SU-DHL-6 (cell line): ENCODE measurements at regions not wholly inside any gene's neighbourhood (a gene's known extent, or its start where the extent isn't known, plus 50 kb on each side); places are given as distances from the start of the nearest gene placed in this dataset.

Experiments
- H2AFZ ChIP-seq: fragments of 200-600 bp; sonication (generic); 2 replicates; pipeline ENCODE4 v1.6.1; 2014; ENCODE audit warnings: low read depth, mild to moderate bottlenecking, moderate library complexity, mixed read lengths, antibody characterized with exemption, low read length; ENCODE audit not compliant: severe bottlenecking
- H3F3A ChIP-seq: fragments of 200-600 bp; shearing (Covaris generic); 2 replicates; pipeline ENCODE4 v1.6.0; 2016; ENCODE audit warnings: antibody characterized with exemption, mild to moderate bottlenecking; ENCODE audit not compliant: insufficient read depth
- H3K27ac ChIP-seq: fragments of 200-600 bp; sonication (generic); 2 replicates; pipeline ENCODE4 v1.5.1; 2016; ENCODE audit warnings: low read depth, mild to moderate bottlenecking, low read length, moderate library complexity, mixed read lengths
- H3K27me3 ChIP-seq: fragments of 200-600 bp; sonication (generic), shearing (Covaris generic); 2 replicates; pipeline ENCODE4 v1.6.0; 2014; ENCODE audit warnings: mild to moderate bottlenecking, low read length
- H3K36me3 ChIP-seq: fragments of 200-600 bp; sonication (generic); 2 replicates; pipeline ENCODE4 v1.6.1; 2014; ENCODE audit warnings: mild to moderate bottlenecking, low read length, mixed read lengths
- H3K4me2 ChIP-seq: fragments of 300-600, 200-600 bp; shearing (Covaris generic), sonication (generic); 2 replicates; pipeline ENCODE4 v1.6.0; 2014; ENCODE audit warnings: low read length, low read depth, mild to moderate bottlenecking; ENCODE audit not compliant: poor library complexity, severe bottlenecking
- H3K4me3 ChIP-seq: fragments of 200-600 bp; sonication (generic); 2 replicates; pipeline ENCODE4 v1.5.1; 2014; ENCODE audit warnings: antibody characterized with exemption, low read length, mild to moderate bottlenecking, mixed read lengths; ENCODE audit not compliant: insufficient read depth, poor library complexity, severe bottlenecking
- H3K79me2 ChIP-seq: fragments of 200-600 bp; sonication (generic); 2 replicates; pipeline ENCODE4 v1.6.1; 2014; ENCODE audit warnings: mild to moderate bottlenecking, low read length, moderate library complexity; ENCODE audit not compliant: insufficient read depth
- H3K9ac ChIP-seq: fragments of 200-600 bp; sonication (generic); 2 replicates; pipeline ENCODE4 v1.7.0; 2014; ENCODE audit warnings: mild to moderate bottlenecking, low read length
- H3K9me2 ChIP-seq: fragments of 200-600 bp; sonication (generic); replicated peaks from 2 replicates; pipeline ENCODE4 v1.6.1; 2014; ENCODE audit warnings: low read length; ENCODE audit not compliant: insufficient read depth
- H3K9me3 ChIP-seq: fragments of 200-600 bp; sonication (generic); 2 replicates; pipeline ENCODE4 v1.6.1; 2014; ENCODE audit warnings: low read length, mixed read lengths; ENCODE audit not compliant: insufficient read depth
- H4K20me1 ChIP-seq: fragments of 200-600 bp; sonication (generic); 2 replicates; pipeline ENCODE4 v1.6.1; 2014; ENCODE audit warnings: low read depth, mild to moderate bottlenecking, antibody characterized with exemption, low read length, moderate library complexity, mixed read lengths
- CTCF ChIP-seq: fragments of 200-600 bp; sonication (generic); IDR thresholded peaks from one replicate; pipeline ENCODE4 v1.5.1; 2017; ENCODE audit warnings: antibody characterized with exemption, mild to moderate bottlenecking, low read length, moderate library complexity; ENCODE audit not compliant: insufficient read depth, poor library complexity, severe bottlenecking
- EZH2phosphoT487 ChIP-seq: fragments of 200-600 bp; sonication (generic), shearing (Covaris generic); conservative IDR thresholded peaks from 2 replicates; pipeline ENCODE4 v1.6.1; 2018; ENCODE audit warnings: mild to moderate bottlenecking, antibody characterized with exemption, low read length, moderate library complexity, mixed read lengths

GRCh38 chr4:189822326-189822725 lies 118.3 kb upstream of the FRG1 start:
- Histone ChIP-seq H3K27ac (no peak overlapping the region), H3F3A (no peaks in the 10 kb centered on the region), H3K79me2 (no peaks in the 10 kb centered on the region), H3K9me2 (no peaks in the 10 kb centered on the region), H3K36me3 (no peaks in the 10 kb centered on the region), H4K20me1 (no peaks in the 10 kb centered on the region), H3K9me3 (no peaks in the 10 kb centered on the region), H2AFZ (no peak overlapping the region), H3K4me2 (no peak overlapping the region), H3K9ac (no peak overlapping the region), H3K27me3 (no peaks in the 10 kb centered on the region), H3K4me3 (no peak overlapping the region)
- TF ChIP-seq EZH2phosphoT487 (no peak), CTCF (no peak)

- no peaks in the 10 kb centered on the region for H3K79me2 ChIP-seq
- H2AFZ ChIP-seq: no peak overlapping the region
- H4K20me1 ChIP-seq: no peaks in the 10 kb centered on the region
- no peak overlapping the region for H3K9ac ChIP-seq
- no peaks in the 10 kb centered on the region for H3F3A ChIP-seq
- H3K27me3 ChIP-seq: no peaks in the 10 kb centered on the region
- TF ChIP-seq EZH2phosphoT487: no peak
- no peak for TF ChIP-seq CTCF
- no peaks in the 10 kb centered on the region for H3K9me3 ChIP-seq
- no peaks in the 10 kb centered on the region for H3K9me2 ChIP-seq
- no peak overlapping the region for H3K4me2 ChIP-seq
- H3K36me3 ChIP-seq: no peaks in the 10 kb centered on the region
- no peak overlapping the region for H3K27ac ChIP-seq
- no peak overlapping the region for H3K4me3 ChIP-seq
These were observed 117.1 kb upstream of the FRG1 start for GRCh38 chr4:189823591-189823990.

GRCh38 chr4:189825466-189825865 lies 115.2 kb upstream of the FRG1 start:
- no peaks in the 10 kb centered on the region for H3K27me3 ChIP-seq

More at GRCh38 chr4:189825466-189825865, 115.2 kb upstream of the FRG1 start:
- TF ChIP-seq CTCF (no peak), EZH2phosphoT487 (no peak)
- H3K9me2 ChIP-seq: no peaks in the 10 kb centered on the region
- H4K20me1 ChIP-seq: no peaks in the 10 kb centered on the region
- H3K4me2 ChIP-seq: no peak overlapping the region
- no peaks in the 10 kb centered on the region for H3K79me2 ChIP-seq
- no peak overlapping the region for H3K27ac ChIP-seq
- H3K36me3 ChIP-seq: no peaks in the 10 kb centered on the region
- no peak overlapping the region for H3K4me3 ChIP-seq
- H2AFZ ChIP-seq: no peak overlapping the region
- H3F3A ChIP-seq: no peaks in the 10 kb centered on the region
- H3K9ac ChIP-seq: no peak overlapping the region
- H3K9me3 ChIP-seq: no peaks in the 10 kb centered on the region
